Neural cell (in vitro differentiated cells): ENCODE measurements at regions not wholly inside any gene's neighbourhood (a gene's known extent, or its start where the extent isn't known, plus 50 kb on each side); places are given as distances from the start of the nearest gene placed in this dataset.

Experiments
- H2AFZ ChIP-seq: fragments of 200-600, 300-800 bp; sonication (generic), shearing (Covaris generic); 2 replicates; pipeline ENCODE4 v1.6.0; 2014; ENCODE audit warnings: low read depth, mild to moderate bottlenecking, antibody characterized with exemption, low read length, moderate library complexity
- H3F3A ChIP-seq: fragments of 200-600 bp; shearing (Covaris generic); 2 replicates; pipeline ENCODE4 v1.6.1; 2016; ENCODE audit warnings: mild to moderate bottlenecking, moderate library complexity, mixed read lengths, antibody characterized with exemption, low read length; ENCODE audit not compliant: insufficient read depth, poor library complexity, severe bottlenecking
- H3K27ac ChIP-seq: fragments of 200-600, 300-800 bp; sonication (generic), shearing (Covaris generic); 2 replicates; pipeline ENCODE4 v1.5.1; 2014; ENCODE audit warnings: mild to moderate bottlenecking, low read length, moderate library complexity
- H3K27me3 ChIP-seq: fragments of 300-800, 200-600 bp; sonication (generic), shearing (Covaris generic); 2 replicates; pipeline ENCODE4 v1.6.0; 2014; ENCODE audit warnings: mild to moderate bottlenecking, low read depth, low read length, moderate library complexity; ENCODE audit not compliant: insufficient read depth
- H3K36me3 ChIP-seq: fragments of 300-800, 200-600 bp; sonication (generic), shearing (Covaris generic); 2 replicates; pipeline ENCODE4 v1.5.1; 2014; ENCODE audit warnings: mild to moderate bottlenecking, antibody characterized with exemption, low read length, moderate library complexity; ENCODE audit not compliant: insufficient read depth
- H3K4me2 ChIP-seq: fragments of 300-800, 200-600 bp; sonication (generic), shearing (Covaris generic); 2 replicates; pipeline ENCODE4 v1.6.0; 2014; ENCODE audit warnings: mild to moderate bottlenecking, low read length
- H3K4me3 ChIP-seq: fragments of 300-800, 200-600 bp; sonication (generic), shearing (Covaris generic); 2 replicates; pipeline ENCODE4 v1.5.1; 2014; ENCODE audit warnings: mild to moderate bottlenecking, low read length, moderate library complexity
- H3K79me2 ChIP-seq: fragments of 200-600 bp; shearing (Covaris generic); replicated peaks from 2 replicates; pipeline ENCODE4 v1.6.0; 2014; ENCODE audit warnings: mild to moderate bottlenecking, low read length, moderate library complexity; ENCODE audit not compliant: insufficient read depth
- H3K9ac ChIP-seq: fragments of 300-800, 200-600 bp; sonication (generic), shearing (Covaris generic); 2 replicates; pipeline ENCODE4 v1.6.1; 2016; ENCODE audit warnings: mild to moderate bottlenecking, low read length, mixed read lengths
- H3K9me2 ChIP-seq: fragments of 200-600 bp; shearing (Covaris generic); 2 replicates; pipeline ENCODE4 v1.6.1; 2016; ENCODE audit warnings: mild to moderate bottlenecking, low read length, mixed read lengths; ENCODE audit not compliant: insufficient read depth
- H3K9me3 ChIP-seq: fragments of 200-600, 300-800 bp; sonication (generic), shearing (Covaris generic); 2 replicates; pipeline ENCODE4 v1.6.1; 2016; ENCODE audit warnings: mild to moderate bottlenecking, mixed run types, low read length, moderate library complexity, mixed read lengths
- H4K20me1 ChIP-seq: fragments of 200-600 bp; shearing (Covaris generic); 2 replicates; pipeline ENCODE4 v1.6.1; 2016; ENCODE audit warnings: mild to moderate bottlenecking, mixed run types; ENCODE audit not compliant: insufficient read depth
- EP300 ChIP-seq: fragments of 450-650 bp; conservative IDR thresholded peaks from 2 replicates; pipeline ENCODE4 v1.6.1; 2014; ENCODE audit warnings: antibody characterized with exemption, mild to moderate bottlenecking, moderate library complexity; ENCODE audit not compliant: poor library complexity, severe bottlenecking
- EZH2 ChIP-seq: fragments of 200-600, 300-800 bp; shearing (Covaris generic), sonication (generic); IDR thresholded peaks from 2 replicates; pipeline ENCODE4 v1.6.1; 2014; ENCODE audit warnings: antibody characterized with exemption, low read length, borderline replicate concordance, mild to moderate bottlenecking; ENCODE audit not compliant: insufficient read depth, poor library complexity, severe bottlenecking
- MXI1 ChIP-seq: fragments of 450-650 bp; conservative IDR thresholded peaks from 2 replicates; pipeline ENCODE4 v1.6.1; 2014; ENCODE audit warnings: antibody characterized with exemption, mild to moderate bottlenecking; ENCODE audit not compliant: poor library complexity, severe bottlenecking
- POLR2AphosphoS5 ChIP-seq: IDR thresholded peaks from 2 replicates; pipeline ENCODE4 v1.6.1; 2012
- RAD21 ChIP-seq: fragments of 450-650 bp; conservative IDR thresholded peaks from 2 replicates; pipeline ENCODE4 v1.6.1; 2014; ENCODE audit warnings: antibody characterized with exemption, mild to moderate bottlenecking, moderate library complexity
- SMC3 ChIP-seq: fragments of 450-650 bp; conservative IDR thresholded peaks from 2 replicates; pipeline ENCODE4 v1.6.1; 2014; ENCODE audit warnings: antibody characterized with exemption, mild to moderate bottlenecking, moderate library complexity; ENCODE audit not compliant: poor library complexity
- TAF1 ChIP-seq: IDR thresholded peaks from 2 replicates; pipeline ENCODE4 v1.6.1; 2012; ENCODE audit warnings: low read depth
- TF ChIP-seq, protein P1 (sequence below): fragments of 450-650 bp; IDR thresholded peaks from 2 replicates; pipeline ENCODE4 v1.5.1; 2014; ENCODE audit warnings: antibody characterized with exemption, mild to moderate bottlenecking, moderate library complexity; ENCODE audit not compliant: poor library complexity, severe bottlenecking
- TF ChIP-seq, protein P2 (sequence below): IDR thresholded peaks from 2 replicates; pipeline ENCODE4 v1.6.1; 2012; ENCODE audit warnings: borderline replicate concordance

DNA sequence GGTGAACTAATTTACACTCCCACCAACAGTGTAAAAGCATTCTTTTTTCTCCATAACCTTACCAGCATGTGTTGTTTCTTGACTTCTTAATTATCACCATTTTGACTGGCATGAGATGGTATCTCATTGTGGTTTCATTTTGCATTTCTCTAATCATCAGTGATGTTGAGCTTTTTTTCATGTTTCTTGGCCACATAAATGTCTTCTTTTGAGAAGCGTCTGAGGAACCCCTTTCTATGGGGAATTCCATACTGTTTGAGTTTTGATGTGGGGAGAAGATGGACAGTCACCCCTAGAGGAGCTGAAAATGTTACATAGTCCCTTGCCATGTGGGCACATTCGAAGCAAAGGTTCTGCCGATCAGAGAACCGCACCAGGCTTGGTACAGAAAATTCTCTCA lies 207.0 kb upstream of the SLC30A5 start:
- no peak overlapping the region for H3K4me2 ChIP-seq
- H3K9ac ChIP-seq = no peak overlapping the region
- H4K20me1 ChIP-seq = no peaks in the 10 kb centered on the region
- H3K9me2 ChIP-seq = no peaks in the 10 kb centered on the region
- TF ChIP-seq POLR2AphosphoS5 (no peak), RAD21 (no peak), SMC3 (no peak), MXI1 (no peak), TAF1 (no peak), EP300 (no peak)
- H3K27me3 ChIP-seq = no peaks in the 10 kb centered on the region
- no peaks in the 10 kb centered on the region for H3F3A ChIP-seq
- H3K36me3 ChIP-seq = no peaks in the 10 kb centered on the region
- H3K4me3 ChIP-seq = no peak overlapping the region
- H3K9me3 ChIP-seq = no peaks in the 10 kb centered on the region
- H3K27ac ChIP-seq = no peak overlapping the region
- no peaks in the 10 kb centered on the region for H3K79me2 ChIP-seq
- no peak overlapping the region for H2AFZ ChIP-seq

DNA sequence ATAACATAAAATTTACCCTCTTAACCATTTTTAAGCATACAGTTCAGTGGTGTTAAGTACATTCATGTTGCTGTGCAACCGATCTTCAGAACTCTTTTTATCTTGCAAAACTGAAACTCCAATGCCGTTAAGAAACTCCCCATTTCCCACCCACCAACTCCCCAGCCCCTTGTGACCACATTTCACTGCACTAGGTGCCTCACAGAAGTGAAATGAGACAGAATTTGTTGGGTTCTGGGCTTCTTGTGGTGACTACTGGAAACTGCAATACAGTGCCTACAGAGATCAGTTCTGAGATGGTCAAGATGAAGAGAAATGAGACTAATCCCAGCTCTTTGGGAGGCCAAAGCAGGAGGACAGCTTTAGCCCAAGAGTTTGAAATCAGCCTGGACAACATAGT lies 202.1 kb upstream of the SLC30A5 start:
- H3K36me3 ChIP-seq = no peaks in the 10 kb centered on the region
- peak overlapping the region; percentile 59 for H3K27ac ChIP-seq
- no peaks in the 10 kb centered on the region for H4K20me1 ChIP-seq
- no peaks in the 10 kb centered on the region for H3F3A ChIP-seq
- no peaks in the 10 kb centered on the region for H3K9me3 ChIP-seq
- no peak overlapping the region for H3K4me3 ChIP-seq
- no peaks in the 10 kb centered on the region for H3K9me2 ChIP-seq
- H2AFZ ChIP-seq = no peak overlapping the region
- H3K27me3 ChIP-seq = no peaks in the 10 kb centered on the region
- no peaks in the 10 kb centered on the region for H3K79me2 ChIP-seq
- H3K4me2 ChIP-seq = no peak overlapping the region
- no peak for TF ChIP-seq POLR2AphosphoS5
- no peak for TF ChIP-seq TAF1
- no peak for TF ChIP-seq EZH2
- H3K9ac ChIP-seq = no peak overlapping the region

DNA sequence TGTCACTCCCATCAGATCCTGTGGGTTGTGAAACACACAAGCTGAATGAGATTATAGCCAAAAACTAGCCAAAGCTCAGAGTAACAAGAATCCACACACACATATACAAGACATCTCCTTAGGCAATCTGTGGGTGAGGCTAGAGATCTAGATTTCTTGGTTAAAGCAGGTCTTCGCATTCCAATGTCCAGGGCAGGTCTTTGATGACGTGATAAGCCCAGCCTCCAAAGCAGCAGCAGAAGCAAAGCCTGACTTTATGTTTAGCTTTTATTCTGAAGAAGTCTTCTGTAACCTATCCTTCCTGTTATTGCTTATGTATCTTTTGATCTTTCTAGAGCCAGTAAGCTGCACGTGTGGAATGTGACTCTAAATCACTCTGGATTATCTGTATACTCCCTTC lies 199.1 kb upstream of the SLC30A5 start:
- H3K9ac ChIP-seq = no peak overlapping the region
- H3K27ac ChIP-seq = no peak overlapping the region
- H3F3A ChIP-seq = no peaks in the 10 kb centered on the region
- no peaks in the 10 kb centered on the region for H3K36me3 ChIP-seq
- no peaks in the 10 kb centered on the region for H4K20me1 ChIP-seq
- no peak overlapping the region for H3K4me2 ChIP-seq
- H3K9me2 ChIP-seq = no peaks in the 10 kb centered on the region
- H3K27me3 ChIP-seq = no peaks in the 10 kb centered on the region
- no peaks in the 10 kb centered on the region for H3K9me3 ChIP-seq
- H3K4me3 ChIP-seq = no peak overlapping the region
- TF ChIP-seq POLR2AphosphoS5 = no peak
- no peak for TF ChIP-seq RAD21
- TF ChIP-seq MXI1 = no peak
- TF ChIP-seq, protein P1, sequence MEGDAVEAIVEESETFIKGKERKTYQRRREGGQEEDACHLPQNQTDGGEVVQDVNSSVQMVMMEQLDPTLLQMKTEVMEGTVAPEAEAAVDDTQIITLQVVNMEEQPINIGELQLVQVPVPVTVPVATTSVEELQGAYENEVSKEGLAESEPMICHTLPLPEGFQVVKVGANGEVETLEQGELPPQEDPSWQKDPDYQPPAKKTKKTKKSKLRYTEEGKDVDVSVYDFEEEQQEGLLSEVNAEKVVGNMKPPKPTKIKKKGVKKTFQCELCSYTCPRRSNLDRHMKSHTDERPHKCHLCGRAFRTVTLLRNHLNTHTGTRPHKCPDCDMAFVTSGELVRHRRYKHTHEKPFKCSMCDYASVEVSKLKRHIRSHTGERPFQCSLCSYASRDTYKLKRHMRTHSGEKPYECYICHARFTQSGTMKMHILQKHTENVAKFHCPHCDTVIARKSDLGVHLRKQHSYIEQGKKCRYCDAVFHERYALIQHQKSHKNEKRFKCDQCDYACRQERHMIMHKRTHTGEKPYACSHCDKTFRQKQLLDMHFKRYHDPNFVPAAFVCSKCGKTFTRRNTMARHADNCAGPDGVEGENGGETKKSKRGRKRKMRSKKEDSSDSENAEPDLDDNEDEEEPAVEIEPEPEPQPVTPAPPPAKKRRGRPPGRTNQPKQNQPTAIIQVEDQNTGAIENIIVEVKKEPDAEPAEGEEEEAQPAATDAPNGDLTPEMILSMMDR = no peak
- no peak for TF ChIP-seq EZH2
- TF ChIP-seq EP300 = no peak
- no peak for TF ChIP-seq TAF1
- TF ChIP-seq, protein P2, sequence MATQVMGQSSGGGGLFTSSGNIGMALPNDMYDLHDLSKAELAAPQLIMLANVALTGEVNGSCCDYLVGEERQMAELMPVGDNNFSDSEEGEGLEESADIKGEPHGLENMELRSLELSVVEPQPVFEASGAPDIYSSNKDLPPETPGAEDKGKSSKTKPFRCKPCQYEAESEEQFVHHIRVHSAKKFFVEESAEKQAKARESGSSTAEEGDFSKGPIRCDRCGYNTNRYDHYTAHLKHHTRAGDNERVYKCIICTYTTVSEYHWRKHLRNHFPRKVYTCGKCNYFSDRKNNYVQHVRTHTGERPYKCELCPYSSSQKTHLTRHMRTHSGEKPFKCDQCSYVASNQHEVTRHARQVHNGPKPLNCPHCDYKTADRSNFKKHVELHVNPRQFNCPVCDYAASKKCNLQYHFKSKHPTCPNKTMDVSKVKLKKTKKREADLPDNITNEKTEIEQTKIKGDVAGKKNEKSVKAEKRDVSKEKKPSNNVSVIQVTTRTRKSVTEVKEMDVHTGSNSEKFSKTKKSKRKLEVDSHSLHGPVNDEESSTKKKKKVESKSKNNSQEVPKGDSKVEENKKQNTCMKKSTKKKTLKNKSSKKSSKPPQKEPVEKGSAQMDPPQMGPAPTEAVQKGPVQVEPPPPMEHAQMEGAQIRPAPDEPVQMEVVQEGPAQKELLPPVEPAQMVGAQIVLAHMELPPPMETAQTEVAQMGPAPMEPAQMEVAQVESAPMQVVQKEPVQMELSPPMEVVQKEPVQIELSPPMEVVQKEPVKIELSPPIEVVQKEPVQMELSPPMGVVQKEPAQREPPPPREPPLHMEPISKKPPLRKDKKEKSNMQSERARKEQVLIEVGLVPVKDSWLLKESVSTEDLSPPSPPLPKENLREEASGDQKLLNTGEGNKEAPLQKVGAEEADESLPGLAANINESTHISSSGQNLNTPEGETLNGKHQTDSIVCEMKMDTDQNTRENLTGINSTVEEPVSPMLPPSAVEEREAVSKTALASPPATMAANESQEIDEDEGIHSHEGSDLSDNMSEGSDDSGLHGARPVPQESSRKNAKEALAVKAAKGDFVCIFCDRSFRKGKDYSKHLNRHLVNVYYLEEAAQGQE = no peak
- TF ChIP-seq SMC3 = no peak
- no peak overlapping the region for H2AFZ ChIP-seq
- H3K79me2 ChIP-seq = no peaks in the 10 kb centered on the region
